Mucosa of descending colon (tissue), 3 donors: ENCODE measurements at regions not wholly inside any gene's neighbourhood (a gene's known extent, or its start where the extent isn't known, plus 50 kb on each side); places are given as distances from the start of the nearest gene placed in this dataset.

Source experiments
- ATAC-seq: fragments of 200-7000 bp; cut with Tn5 transposase; one replicate; pipeline ENCODE4 v1.9.1; 2020; ENCODE audit warnings: mild to moderate bottlenecking, moderate library complexity
- DNase-seq, 3 donors: peaks; one replicate each; pipeline ENCODE4 v3.0.0-alpha.2; 2020
- H3K36me3 ChIP-seq: fragments of 200-600 bp; one replicate; pipeline ENCODE4 v1.8.0; 2021; ENCODE audit warnings: low read depth, mild to moderate bottlenecking
- H3K4me1 ChIP-seq: fragments of 200-600 bp; one replicate; pipeline ENCODE4 v1.8.0; 2021; ENCODE audit warnings: low read depth, mild to moderate bottlenecking
- H3K4me3 ChIP-seq: fragments of 200-600 bp; one replicate; pipeline ENCODE4 v1.8.0; 2021; ENCODE audit warnings: mild to moderate bottlenecking
- H3K9me3 ChIP-seq: fragments of 200-600 bp; one replicate; pipeline ENCODE4 v1.8.0; 2021; ENCODE audit warnings: mild to moderate bottlenecking
- CTCF ChIP-seq: fragments of 200-600 bp; IDR thresholded peaks from one replicate; pipeline ENCODE4 v1.8.0; 2022; ENCODE audit warnings: antibody characterized with exemption, mild to moderate bottlenecking
- intact Hi-C, 2 donors: fragments of 100-400 bp; cut with DNase I in 1 of 2; cut with micrococcal nuclease in 1 of 2; formaldehyde crosslinking; loops; one replicate each; pipeline versions ENCODE4 v1.11.0 to v1.11.1; 2022; cut with DNase I, micrococcal nuclease
- donor health status: DM: no; HTN: no; CAD: no; lungs with moderate emphysema.
- donor health status: DM: no; HTN: no; CAD: no.
- donor health status: DM: no; HTN: yes; CAD: no.

GRCh38 chr2:20107352-20107751 lies 55.9 kb upstream of the LAPTM4A start:
- H3K4me1 ChIP-seq, result peaks cover 16% of the 10 kb centered on the region
- intact Hi-C loops, result loop anchor here in 1 of 2 donors (5.0 kb wide), 1 partner anchor 95 kb away; the partner anchor contains the start of gene MATN3
- ATAC-seq, result no peak
- no peak overlapping the region for H3K4me3 ChIP-seq
- no peak for DNase-seq
- no peak for TF ChIP-seq CTCF
- peaks cover 1% of the 10 kb centered on the region for H3K9me3 ChIP-seq
- H3K36me3 ChIP-seq, result no peaks in the 10 kb centered on the region

DNA sequence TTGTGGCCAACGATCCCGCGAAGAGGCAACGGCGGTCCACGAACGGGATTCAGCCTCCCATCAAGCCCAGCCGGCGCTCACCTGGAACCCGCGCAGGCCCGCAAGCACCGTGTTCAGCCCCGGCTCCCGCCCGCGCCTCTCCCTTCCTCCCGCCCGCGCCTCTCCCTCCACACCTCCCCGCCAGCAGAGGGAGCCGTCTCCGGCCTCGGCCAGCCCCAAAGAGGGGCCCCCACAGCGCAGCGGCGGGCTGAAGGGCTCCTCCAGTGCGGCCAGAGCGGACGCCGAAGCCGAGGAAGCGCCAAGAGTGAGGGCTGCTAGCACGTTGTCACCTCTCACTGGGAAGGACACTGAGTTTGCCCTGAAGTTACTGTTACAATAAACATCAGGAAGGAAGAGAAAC lies 55.3 kb upstream of the LAPTM4A start:
- H3K4me3 ChIP-seq, result no peak overlapping the region
- peak in 2 of 3 donors; percentile 75 to 82 for DNase-seq
- intact Hi-C loops, result loop anchor here in 1 of 2 donors (5.0 kb wide), 1 partner anchor 94 kb away; the partner anchor contains the start of gene MATN3
- H3K36me3 ChIP-seq, result no peaks in the 10 kb centered on the region
- peaks cover 16% of the 10 kb centered on the region for H3K4me1 ChIP-seq
- TF ChIP-seq CTCF, result no peak
- peaks cover 7% of the 10 kb centered on the region for H3K9me3 ChIP-seq
- ATAC-seq, result peak; percentile 52

- ATAC-seq (peak; percentile 18), DNase-seq (no peak)
- Histone ChIP-seq H3K4me3 (no peak overlapping the region), H3K9me3 (peaks cover 10% of the 10 kb centered on the region), H3K4me1 (peaks cover 16% of the 10 kb centered on the region), H3K36me3 (no peaks in the 10 kb centered on the region)
- no peak for TF ChIP-seq CTCF
- intact Hi-C loops, result loop anchor here in 1 of 2 donors (5.0 kb wide), 1 partner anchor 93 kb away; the partner anchor contains the start of gene MATN3
Observed at GRCh38 chr2:20104900-20105545, 53.6 kb upstream of the LAPTM4A start.

- ATAC-seq (peak; percentile 57), DNase-seq (no peak)
- Histone ChIP-seq H3K36me3 (no peaks in the 10 kb centered on the region), H3K4me1 (peaks cover 5% of the 10 kb centered on the region), H3K4me3 (no peak overlapping the region), H3K9me3 (peaks cover 10% of the 10 kb centered on the region)
- no peak for TF ChIP-seq CTCF
- intact Hi-C loops, result no loop called here
Observed at GRCh38 chr2:20103530-20103929, 52.1 kb upstream of the LAPTM4A start.
